Trophoblast cell (in vitro differentiated cells and primary cell): ENCODE measurements at regions not wholly inside any gene's neighbourhood (a gene's known extent, or its start where the extent isn't known, plus 50 kb on each side); places are given as distances from the start of the nearest gene placed in this dataset.

ENCODE experiments used
- DNase-seq, 2 donors: peaks; one replicate each; pipeline ENCODE4 v3.0.0-alpha.2; 2016
- H2AFZ ChIP-seq: 2 replicates; pipeline ENCODE4 v1.6.1; 2013; ENCODE audit warnings: low read length, moderate library complexity, mild to moderate bottlenecking; ENCODE audit not compliant: insufficient read depth, poor library complexity
- H2AK5ac ChIP-seq: 2 replicates; pipeline ENCODE4 v1.6.1; 2013; ENCODE audit warnings: mild to moderate bottlenecking, low read length
- H2BK120ac ChIP-seq: 2 replicates; pipeline ENCODE4 v1.6.1; 2013; ENCODE audit warnings: low read length, mild to moderate bottlenecking, moderate library complexity; ENCODE audit not compliant: insufficient read depth, poor library complexity
- H2BK12ac ChIP-seq: 2 replicates; pipeline ENCODE4 v1.6.1; 2013; ENCODE audit warnings: mild to moderate bottlenecking, low read length, moderate library complexity
- H2BK5ac ChIP-seq: 2 replicates; pipeline ENCODE4 v1.6.1; 2013; ENCODE audit warnings: low read length, low read depth, moderate library complexity, mild to moderate bottlenecking; ENCODE audit not compliant: poor library complexity
- H3K14ac ChIP-seq: 2 replicates; pipeline ENCODE4 v1.6.1; 2013; ENCODE audit warnings: mild to moderate bottlenecking, low read length
- H3K18ac ChIP-seq: 2 replicates; pipeline ENCODE4 v1.6.1; 2013; ENCODE audit warnings: mild to moderate bottlenecking, low read length
- H3K23ac ChIP-seq: 2 replicates; pipeline ENCODE4 v1.6.1; 2013; ENCODE audit warnings: low read length
- H3K27ac ChIP-seq: 2 replicates; pipeline ENCODE4 v1.5.1; 2013; ENCODE audit warnings: low read depth, mild to moderate bottlenecking, inconsistent platforms, low read length, moderate library complexity
- H3K27me3 ChIP-seq: 2 replicates; pipeline ENCODE4 v1.6.1; 2013; ENCODE audit warnings: inconsistent platforms, mild to moderate bottlenecking, low read length, moderate library complexity; ENCODE audit not compliant: insufficient read depth
- H3K36me3 ChIP-seq, 2 experiments: 1 replicate in 1 of 2; 2 replicates in 1 of 2; pipeline ENCODE4 v1.6.1; 2013; ENCODE audit warnings: low read length in 2 of 2, mild to moderate bottlenecking in 2 of 2, moderate library complexity in 1 of 2; ENCODE audit not compliant: insufficient read depth in 2 of 2, control insufficient read depth in 1 of 2
- H3K4ac ChIP-seq: 2 replicates; pipeline ENCODE4 v1.6.1; 2013; ENCODE audit warnings: low read depth, mild to moderate bottlenecking, low read length, moderate library complexity
- H3K4me1 ChIP-seq, 2 experiments: 1 replicate in 1 of 2; 2 replicates in 1 of 2; pipeline ENCODE4 v1.6.1; 2013; ENCODE audit warnings: low read length in 2 of 2, mild to moderate bottlenecking in 2 of 2, moderate library complexity in 1 of 2; ENCODE audit not compliant: insufficient read depth in 2 of 2, control insufficient read depth in 1 of 2
- H3K4me2 ChIP-seq: 2 replicates; pipeline ENCODE4 v1.6.1; 2013; ENCODE audit warnings: inconsistent platforms, mild to moderate bottlenecking, low read length, moderate library complexity
- H3K4me3 ChIP-seq: 2 replicates; pipeline ENCODE4 v1.5.1; 2013; ENCODE audit warnings: mild to moderate bottlenecking, low read depth, low read length, inconsistent platforms
- H3K79me1 ChIP-seq: one replicate; pipeline ENCODE4 v1.6.1; 2013; ENCODE audit warnings: low read length
- H3K79me2 ChIP-seq: 2 replicates; pipeline ENCODE4 v1.6.1; 2013; ENCODE audit warnings: low read length, mild to moderate bottlenecking; ENCODE audit not compliant: control insufficient read depth, insufficient read depth, poor library complexity
- H3K9ac ChIP-seq: 2 replicates; pipeline ENCODE4 v1.6.1; 2013; ENCODE audit warnings: mild to moderate bottlenecking, low read length
- H3K9me3 ChIP-seq: 2 replicates; pipeline ENCODE4 v1.6.1; 2013; ENCODE audit warnings: low read depth, mild to moderate bottlenecking, control low read depth, inconsistent platforms, low read length; ENCODE audit not compliant: insufficient read depth
- H4K12ac ChIP-seq: 2 replicates; pipeline ENCODE4 v1.6.1; 2013; ENCODE audit warnings: low read depth, mild to moderate bottlenecking, low read length, moderate library complexity
- H4K8ac ChIP-seq: 2 replicates; pipeline ENCODE4 v1.6.1; 2013; ENCODE audit warnings: low read depth, mild to moderate bottlenecking, low read length, moderate library complexity
- H4K91ac ChIP-seq: one replicate; pipeline ENCODE4 v1.6.1; 2013; ENCODE audit warnings: low read depth, mild to moderate bottlenecking, low read length, moderate library complexity
- WGBS: extraction: QIAGEN DNeasy Blood & Tissue Kit; methylation state at CpG from one replicate; pipeline ENCODE4 v1.1.7; 2013; ENCODE audit warnings: missing lambda C conversion rate; ENCODE audit not compliant: insufficient read length, insufficient coverage; ENCODE audit errors: extremely low coverage; 5-methylcytosine and 5-hydroxymethylcytosine counted together

- H3K18ac ChIP-seq = no peak overlapping the region
- no peak overlapping the region for H4K8ac ChIP-seq
- H3K23ac ChIP-seq = no peak overlapping the region
- DNase-seq = no peak
- no peak overlapping the region for H4K12ac ChIP-seq
- no peaks in the 10 kb centered on the region for H3K9me3 ChIP-seq
- no peaks in the 10 kb centered on the region for H3K79me2 ChIP-seq
- peak overlapping the region; percentile 4 for H2AK5ac ChIP-seq
- no peaks in the 10 kb centered on the region for H3K79me1 ChIP-seq
- H3K4me2 ChIP-seq = no peak overlapping the region
- no peak overlapping the region for H3K4ac ChIP-seq
- no peak overlapping the region for H3K14ac ChIP-seq
- no peak overlapping the region for H3K27ac ChIP-seq
- no CpG with 5 or more reads among the region's 8 CpGs for WGBS
- no peak overlapping the region for H2AFZ ChIP-seq
- no peak overlapping the region for H2BK5ac ChIP-seq
- no peak overlapping the region for H2BK120ac ChIP-seq
- no peak overlapping the region for H3K4me3 ChIP-seq
- peaks cover 0 to 6% of the 10 kb centered on the region in 2 experiments for H3K4me1 ChIP-seq
- no peaks in the 10 kb centered on the region for H3K36me3 ChIP-seq
- no peak overlapping the region for H4K91ac ChIP-seq
- H2BK12ac ChIP-seq = no peak overlapping the region
- no peak overlapping the region for H3K9ac ChIP-seq
- no peaks in the 10 kb centered on the region for H3K27me3 ChIP-seq
These were observed 353.3 kb downstream of the PBX1 start for GRCh38 chr1:164912290-164912689.

DNA sequence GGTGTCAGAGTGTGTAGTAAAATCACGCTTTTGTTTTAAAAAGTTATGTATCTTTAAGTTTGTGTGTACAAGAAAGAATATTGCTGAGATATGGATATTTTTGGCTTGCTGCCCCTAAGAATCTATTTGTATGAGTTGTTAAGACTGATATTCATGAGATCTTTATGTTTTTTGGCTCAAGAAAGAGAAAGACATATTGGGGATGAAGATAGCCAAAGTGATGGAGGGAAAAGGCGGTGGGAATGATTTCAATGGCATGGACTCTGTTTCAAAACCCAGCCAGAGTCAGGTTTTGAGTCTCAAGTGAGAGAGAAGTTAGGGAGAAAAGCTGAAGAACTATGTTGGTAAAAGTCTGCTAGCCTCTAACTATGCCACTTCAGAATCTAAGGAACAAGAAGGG, 351.7 kb downstream of the PBX1 start:
- no peak overlapping the region for H3K4ac ChIP-seq
- H3K4me1 ChIP-seq = peaks cover 0 to 6% of the 10 kb centered on the region in 2 experiments
- peaks cover 2% of the 10 kb centered on the region for H3K9me3 ChIP-seq
- H2BK5ac ChIP-seq = no peak overlapping the region
- no peak overlapping the region for H3K9ac ChIP-seq
- H3K14ac ChIP-seq = no peak overlapping the region
- H3K4me3 ChIP-seq = no peak overlapping the region
- H4K8ac ChIP-seq = no peak overlapping the region
- DNase-seq = no peak
- H2BK12ac ChIP-seq = no peak overlapping the region
- no peak overlapping the region for H3K23ac ChIP-seq
- no peak overlapping the region for H3K18ac ChIP-seq
- H3K27ac ChIP-seq = no peak overlapping the region
- no peaks in the 10 kb centered on the region for H3K79me1 ChIP-seq
- no peak overlapping the region for H2AFZ ChIP-seq
- H3K79me2 ChIP-seq = no peaks in the 10 kb centered on the region
- WGBS = no CpG with 5 or more reads among the region's 2 CpGs
- H3K36me3 ChIP-seq = no peaks in the 10 kb centered on the region
- H3K4me2 ChIP-seq = no peak overlapping the region
- H4K91ac ChIP-seq = no peak overlapping the region
- no peak overlapping the region for H2BK120ac ChIP-seq
- no peak overlapping the region for H4K12ac ChIP-seq
- no peak overlapping the region for H2AK5ac ChIP-seq
- no peaks in the 10 kb centered on the region for H3K27me3 ChIP-seq

DNA sequence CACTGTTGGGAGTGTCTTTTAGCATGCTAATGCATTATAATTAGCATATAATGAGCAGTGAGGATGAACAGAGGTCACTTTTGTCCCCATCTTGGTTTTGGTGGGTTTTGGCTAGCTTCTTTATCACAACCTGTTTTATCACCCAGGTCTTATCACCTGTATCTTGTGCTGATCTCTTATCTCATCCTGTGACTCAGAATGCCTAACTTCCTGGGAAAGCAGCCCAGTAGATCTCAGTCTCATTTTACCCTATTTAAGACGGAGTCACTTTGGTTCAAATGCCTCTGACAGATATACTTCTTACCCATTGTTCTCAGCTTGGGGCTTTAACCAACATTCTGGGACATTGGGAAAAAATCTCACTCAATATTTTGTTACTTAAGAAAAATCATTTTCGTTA, 348.7 kb downstream of the PBX1 start:
- no peak overlapping the region for H3K18ac ChIP-seq
- no peak overlapping the region for H4K91ac ChIP-seq
- no peak overlapping the region for H3K4ac ChIP-seq
- H3K27me3 ChIP-seq = no peaks in the 10 kb centered on the region
- no peaks in the 10 kb centered on the region for H3K36me3 ChIP-seq
- DNase-seq = peak; percentile 33 to 84
- H3K23ac ChIP-seq = no peak overlapping the region
- H3K14ac ChIP-seq = no peak overlapping the region
- no CpG with 5 or more reads among the region's 2 CpGs for WGBS
- no peak overlapping the region for H4K8ac ChIP-seq
- H4K12ac ChIP-seq = no peak overlapping the region
- H3K4me3 ChIP-seq = no peak overlapping the region
- no peak overlapping the region for H3K9ac ChIP-seq
- peaks cover 0 to 6% of the 10 kb centered on the region in 2 experiments for H3K4me1 ChIP-seq
- H3K9me3 ChIP-seq = peaks cover 2% of the 10 kb centered on the region
- H2BK5ac ChIP-seq = no peak overlapping the region
- H2AFZ ChIP-seq = no peak overlapping the region
- no peak overlapping the region for H2BK12ac ChIP-seq
- no peak overlapping the region for H2AK5ac ChIP-seq
- H3K79me2 ChIP-seq = no peaks in the 10 kb centered on the region
- no peak overlapping the region for H3K27ac ChIP-seq
- H3K79me1 ChIP-seq = no peaks in the 10 kb centered on the region
- H2BK120ac ChIP-seq = no peak overlapping the region
- H3K4me2 ChIP-seq = no peak overlapping the region

DNA sequence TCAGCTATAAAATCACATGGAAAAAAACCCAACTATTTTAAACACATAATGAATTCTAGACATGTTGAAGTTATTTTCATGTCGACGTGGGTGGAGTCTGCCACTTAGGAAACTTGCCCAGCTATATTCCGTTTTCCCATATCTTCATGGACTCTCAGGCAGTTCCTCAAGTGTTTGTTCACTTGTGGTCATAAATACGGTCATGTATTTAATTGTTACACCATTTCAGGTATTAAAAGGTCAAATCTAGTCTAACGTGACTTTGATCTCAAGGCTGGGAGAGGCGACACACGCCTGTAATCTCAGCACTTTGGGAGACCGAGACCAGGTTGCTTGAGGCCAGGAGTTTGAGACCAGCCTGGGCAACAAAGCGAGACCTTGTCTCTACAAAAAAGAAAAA, 346.9 kb downstream of the PBX1 start:
- Histone ChIP-seq H3K18ac (no peak overlapping the region), H3K9me3 (peaks cover 2% of the 10 kb centered on the region), H3K14ac (no peak overlapping the region), H2BK120ac (no peak overlapping the region), H4K8ac (no peak overlapping the region), H3K4me2 (no peak overlapping the region), H3K79me1 (no peaks in the 10 kb centered on the region), H3K27me3 (no peaks in the 10 kb centered on the region), H3K4me3 (no peak overlapping the region), H3K27ac (no peak overlapping the region), H4K91ac (no peak overlapping the region), H3K23ac (no peak overlapping the region), H3K36me3 (no peaks in the 10 kb centered on the region), H3K79me2 (no peaks in the 10 kb centered on the region), H2AK5ac (no peak overlapping the region), H2AFZ (no peak overlapping the region), H3K4me1 (peaks cover 0 to 3% of the 10 kb centered on the region in 2 experiments), H3K9ac (no peak overlapping the region), H2BK12ac (no peak overlapping the region), H3K4ac (no peak overlapping the region), H2BK5ac (no peak overlapping the region), H4K12ac (no peak overlapping the region)
- no peak for DNase-seq
- WGBS = no CpG with 5 or more reads among the region's 9 CpGs
